Heart left ventricle (tissue), 16 donors: ENCODE measurements at regions not wholly inside any gene's neighbourhood (a gene's known extent, or its start where the extent isn't known, plus 50 kb on each side); places are given as distances from the start of the nearest gene placed in this dataset.

Experiments
- ATAC-seq, 4 donors: fragments of 200-7000 bp; cut with Tn5 transposase; one replicate each; pipeline ENCODE4 v1.9.1; 2020 to 2022; ENCODE audit warnings: moderate library complexity in 4 of 4, mild to moderate bottlenecking in 3 of 4, moderate number of reproducible peaks in 1 of 4
- DNase-seq, 5 donors: peaks; one replicate each; pipeline ENCODE4 v3.0.0-alpha.2; 2020
- H3K27ac ChIP-seq, 12 donors: fragments of 200-600 bp; sonication (generic) in 4 of 12; one replicate each; pipeline versions ENCODE4 v1.5.0 to v1.8.0; 2016 to 2022; ENCODE audit warnings: mild to moderate bottlenecking in 2 of 12
- H3K27me3 ChIP-seq, 9 donors: fragments of 200-600 bp; sonication (generic) in 2 of 9; one replicate each; pipeline versions ENCODE4 v1.5.1 to v1.8.0; 2016 to 2022; ENCODE audit warnings: mild to moderate bottlenecking in 3 of 9
- H3K36me3 ChIP-seq, 9 donors: fragments of 200-600 bp; sonication (generic) in 2 of 9; one replicate each; pipeline versions ENCODE4 v1.5.0 to v1.8.0; 2018 to 2022; ENCODE audit warnings: mild to moderate bottlenecking in 2 of 9
- H3K4me1 ChIP-seq, 12 donors: fragments of 200-600 bp; sonication (generic) in 4 of 12; one replicate each; pipeline versions ENCODE4 v1.5.0 to v1.8.0; 2016 to 2022; ENCODE audit warnings: mild to moderate bottlenecking in 3 of 12
- H3K4me3 ChIP-seq, 12 donors: fragments of 200-600 bp; sonication (generic) in 4 of 12; one replicate each; pipeline versions ENCODE4 v1.5.0 to v1.8.0; 2017 to 2022; ENCODE audit warnings: mild to moderate bottlenecking in 9 of 12, moderate library complexity in 4 of 12
- H3K9me3 ChIP-seq, 12 donors: fragments of 200-600 bp; sonication (generic) in 4 of 12; one replicate each; pipeline versions ENCODE4 v1.5.0 to v1.8.0; 2016 to 2022; ENCODE audit warnings: mild to moderate bottlenecking in 1 of 12
- POLR2A ChIP-seq, 2 donors: fragments of 450-650 bp; IDR thresholded peaks; one replicate each; pipeline ENCODE4 v1.6.1; 2017; ENCODE audit warnings: antibody characterized with exemption in 2 of 2, mild to moderate bottlenecking in 2 of 2, moderate library complexity in 2 of 2
- WGBS, 4 donors: extraction: QIAGEN DNeasy Blood & Tissue Kit in 2 of 4; methylation state at CpG; one replicate each; pipeline versions ENCODE4 v1.1.5 to v1.1.7; 2013 to 2018; 5-methylcytosine and 5-hydroxymethylcytosine counted together
- intact Hi-C, 10 donors: fragments of 100-400 bp; cut with DNase I; formaldehyde crosslinking; loops; one replicate each; pipeline versions ENCODE4 v1.11.1 to v1.14.2; 2022
- TF ChIP-seq, protein P1 (sequence below), 12 donors: fragments of 200-600 bp; sonication (generic) in 4 of 12; IDR thresholded peaks; one replicate each; pipeline versions ENCODE4 v1.5.0 to v1.8.0; 2018 to 2022; ENCODE audit warnings: antibody characterized with exemption in 12 of 12, mild to moderate bottlenecking in 5 of 12
- donor health status: ischemic (EF 13 %, LVEDD 7.1; RV severe dilation, severe dysfunction).
- donor health status: healthy with polysubstance abuse.
- donor health status: DM: no; HTN: yes; CAD: no.
- donor health status: DM: no; HTN: no; CAD: no.
- donor health status: ischemic (EF 25% LVEDD 6.9; RV normal size, moderate dysfunction).
- donor health status: ischemic (EF 25% LVEDD 5.7; RV mildly dilated, moderate dysfunction).
- donor health status: healthy.
- donor health status: DM: yes; HTN: yes; CAD: no.
- donor health status: ischemic (EF 35%, LVEDD 5.7; RV mildly dilated, moderate dysfunction).
- donor health status: nonischemic (EF 11% LVEDD 7.7; RV severe dilation, severe dysfunction).
- donor health status: DM: yes; HTN: yes; CAD: no.
- donor health status: PGD.
- donor health status: ischemic (EF 29% LVEDD 5.4; RV normal size, mild dysfunction).
- donor health status: nonischemic (EF 23%, LVEDD 6.1; RV moderate dilation, normal function).

DNA sequence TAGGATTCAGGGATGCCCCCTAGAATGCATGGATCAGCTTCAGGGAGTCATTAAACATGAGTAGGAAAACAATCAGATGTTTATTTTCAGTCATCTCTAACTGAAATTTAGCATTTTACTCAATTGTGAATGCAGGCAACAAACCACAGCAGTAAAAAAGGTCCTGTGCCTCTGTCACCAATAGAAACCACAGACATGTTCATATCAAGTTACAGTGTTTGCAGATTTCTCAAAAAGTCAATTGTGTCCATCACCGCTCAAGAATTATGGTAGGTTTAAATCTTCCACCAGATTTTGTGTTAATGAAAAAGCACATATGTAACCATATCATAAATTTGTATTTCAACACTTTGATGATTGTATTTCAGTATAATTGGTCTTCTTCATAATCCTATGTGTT lies 68.4 kb upstream of the SLC1A1 start:
- DNase-seq (no peak), ATAC-seq (no peak)
- Histone ChIP-seq H3K27me3 (no peaks in the 10 kb centered on the region), H3K4me1 (peaks cover 0 to 8% (median 0%) of the 10 kb centered on the region in 12 donors), H3K36me3 (no peaks in the 10 kb centered on the region), H3K27ac (no peak overlapping the region), H3K4me3 (no peak overlapping the region), H3K9me3 (no peaks in the 10 kb centered on the region)
- TF ChIP-seq POLR2A (IDR thresholded peaks at IDR 0.05) = no peak
- TF ChIP-seq, protein P1, sequence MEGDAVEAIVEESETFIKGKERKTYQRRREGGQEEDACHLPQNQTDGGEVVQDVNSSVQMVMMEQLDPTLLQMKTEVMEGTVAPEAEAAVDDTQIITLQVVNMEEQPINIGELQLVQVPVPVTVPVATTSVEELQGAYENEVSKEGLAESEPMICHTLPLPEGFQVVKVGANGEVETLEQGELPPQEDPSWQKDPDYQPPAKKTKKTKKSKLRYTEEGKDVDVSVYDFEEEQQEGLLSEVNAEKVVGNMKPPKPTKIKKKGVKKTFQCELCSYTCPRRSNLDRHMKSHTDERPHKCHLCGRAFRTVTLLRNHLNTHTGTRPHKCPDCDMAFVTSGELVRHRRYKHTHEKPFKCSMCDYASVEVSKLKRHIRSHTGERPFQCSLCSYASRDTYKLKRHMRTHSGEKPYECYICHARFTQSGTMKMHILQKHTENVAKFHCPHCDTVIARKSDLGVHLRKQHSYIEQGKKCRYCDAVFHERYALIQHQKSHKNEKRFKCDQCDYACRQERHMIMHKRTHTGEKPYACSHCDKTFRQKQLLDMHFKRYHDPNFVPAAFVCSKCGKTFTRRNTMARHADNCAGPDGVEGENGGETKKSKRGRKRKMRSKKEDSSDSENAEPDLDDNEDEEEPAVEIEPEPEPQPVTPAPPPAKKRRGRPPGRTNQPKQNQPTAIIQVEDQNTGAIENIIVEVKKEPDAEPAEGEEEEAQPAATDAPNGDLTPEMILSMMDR (IDR thresholded peaks at IDR 0.05) = no peak
- WGBS, 4 donors = 89 to 97% (median 95%) methylated on average over 1 of the region's 1 CpG
- intact Hi-C loops = no loop called here

DNA sequence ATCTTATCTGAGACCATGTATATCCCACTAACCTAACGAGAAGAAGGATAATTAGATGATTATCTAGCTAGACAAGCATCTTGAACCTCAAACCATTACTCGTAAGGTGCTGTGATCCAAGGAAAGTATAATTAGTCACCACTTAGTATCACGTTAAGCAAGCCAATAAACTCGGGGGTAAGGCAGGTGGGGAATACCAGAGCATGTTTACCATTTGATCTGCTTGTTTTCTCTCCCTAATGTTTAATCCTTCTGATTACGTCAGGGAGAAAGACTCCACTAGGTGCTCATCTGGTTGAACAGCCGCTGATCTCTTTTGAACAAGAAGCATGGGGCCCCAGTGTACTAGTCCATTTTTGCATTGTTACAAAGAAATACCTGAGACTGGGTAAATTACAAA lies 69.9 kb upstream of the SLC1A1 start:
- Histone ChIP-seq H3K4me3 (no peak overlapping the region), H3K27ac (no peak overlapping the region), H3K27me3 (no peaks in the 10 kb centered on the region), H3K9me3 (no peaks in the 10 kb centered on the region), H3K4me1 (peaks cover 0 to 4% (median 0%) of the 10 kb centered on the region in 12 donors), H3K36me3 (no peaks in the 10 kb centered on the region)
- DNase-seq (no peak), ATAC-seq (no peak)
- 87 to 90% (median 89%) methylated on average over 6 of the region's 6 CpGs for WGBS, 4 donors
- TF ChIP-seq, protein P1 (IDR thresholded peaks at IDR 0.05) = no peak
- TF ChIP-seq POLR2A (IDR thresholded peaks at IDR 0.05) = no peak
- intact Hi-C loops = no loop called here

DNA sequence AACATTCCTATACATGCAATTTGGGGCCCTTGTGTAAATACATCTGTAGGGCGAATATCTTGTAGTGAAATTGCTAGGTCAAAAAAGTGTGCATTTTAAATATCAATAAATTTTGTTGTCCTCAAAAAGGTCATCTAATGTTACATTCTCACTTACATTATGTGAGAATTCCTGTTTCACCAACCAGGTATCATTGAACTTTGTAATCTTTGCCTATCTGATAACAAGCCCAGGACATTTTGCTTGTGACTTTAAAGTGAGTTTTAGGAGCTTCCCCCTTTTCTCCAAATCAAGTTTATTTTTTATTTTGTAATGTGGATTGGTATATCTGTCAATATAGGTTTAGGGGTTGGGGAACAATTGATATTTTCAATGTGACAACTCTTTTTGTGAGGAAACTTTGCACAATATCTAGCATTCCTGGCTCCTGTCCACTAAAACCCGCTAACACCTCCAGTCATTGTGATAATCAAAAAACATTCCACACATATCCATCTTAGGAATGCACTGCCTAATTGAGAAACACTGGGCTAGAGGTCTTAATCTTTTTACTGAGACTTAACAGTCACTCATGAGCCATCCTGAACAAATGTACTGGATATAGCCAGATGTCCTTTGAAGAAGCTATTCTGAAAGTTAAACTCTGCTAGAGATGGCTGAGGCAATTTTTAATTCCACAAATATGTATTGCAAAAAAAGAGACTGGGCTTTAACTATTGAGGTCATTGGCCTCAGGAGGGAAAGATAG lies 72.5 kb upstream of the SLC1A1 start:
- Histone ChIP-seq H3K36me3 (no peaks in the 10 kb centered on the region), H3K4me3 (no peak overlapping the region), H3K27me3 (no peaks in the 10 kb centered on the region), H3K9me3 (no peaks in the 10 kb centered on the region), H3K4me1 (no peaks in the 10 kb centered on the region), H3K27ac (no peak overlapping the region)
- 51 to 60% (median 57%) methylated on average over 2 of the region's 2 CpGs for WGBS, 4 donors
- TF ChIP-seq, protein P1 (IDR thresholded peaks at IDR 0.05) = no peak
- no peak for TF ChIP-seq POLR2A (IDR thresholded peaks at IDR 0.05)
- intact Hi-C loops = loop anchor here in 1 of 10 donors (10.0 kb wide), 1 partner anchor 57 kb away; no protein-coding TSS in a partner anchor
- no peak for ATAC-seq
- DNase-seq = no peak

DNA sequence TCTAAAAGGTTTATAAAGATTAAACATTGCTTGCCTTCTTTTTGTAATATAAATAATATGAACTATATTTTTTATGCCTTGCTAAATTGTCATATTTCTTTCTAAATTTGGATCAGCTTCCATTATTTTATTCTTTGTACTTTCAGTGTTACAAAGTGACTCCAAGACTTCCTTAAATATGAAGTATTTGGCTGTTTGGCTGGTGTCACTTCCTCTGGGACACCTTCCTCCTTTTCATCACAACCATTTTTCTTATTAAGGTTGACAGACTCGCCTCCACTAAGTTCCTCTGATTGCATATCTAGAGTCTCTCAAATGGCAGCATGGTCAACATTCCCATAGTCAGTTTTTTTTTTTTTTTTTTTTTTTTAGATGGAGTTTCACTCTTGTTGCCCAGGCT lies 73.8 kb upstream of the SLC1A1 start:
- no peak for TF ChIP-seq POLR2A (IDR thresholded peaks at IDR 0.05)
- TF ChIP-seq, protein P1 (IDR thresholded peaks at IDR 0.05) = no peak
- intact Hi-C loops = loop anchor here in 1 of 10 donors (10.0 kb wide), 1 partner anchor 58 kb away; no protein-coding TSS in a partner anchor
- H3K4me3 ChIP-seq = no peak overlapping the region
- DNase-seq (no peak), ATAC-seq (no peak)
- no peaks in the 10 kb centered on the region for H3K36me3 ChIP-seq
- no peaks in the 10 kb centered on the region for H3K9me3 ChIP-seq
- H3K27ac ChIP-seq = no peak overlapping the region
- no peaks in the 10 kb centered on the region for H3K27me3 ChIP-seq
- no peaks in the 10 kb centered on the region for H3K4me1 ChIP-seq
- 17 to 34% (median 23%) methylated on average over 1 of the region's 1 CpG for WGBS, 4 donors
